SK-N-SH treated with all-trans-retinoic acid at 6 μM for 48 hours (cell line): ENCODE measurements at regions not wholly inside any gene's neighbourhood (a gene's known extent, or its start where the extent isn't known, plus 50 kb on each side); places are given as distances from the start of the nearest gene placed in this dataset.

Source experiments
- ATAC-seq: fragments of 200-7000 bp; cut with Tn5 transposase; 3 replicates; pipeline ENCODE4 v1.9.1; 2020; ENCODE audit warnings: mild to moderate bottlenecking, moderate library complexity
- ARNTL ChIP-seq: fragments of 450-650 bp; formaldehyde crosslinking; IDR thresholded peaks from 2 replicates; pipeline ENCODE4 v1.5.0; 2020; ENCODE audit warnings: low read depth, mild to moderate bottlenecking, moderate library complexity, borderline replicate concordance
- BACH2 ChIP-seq: fragments of 250-450 bp; sonication (Bioruptor Pico); IDR thresholded peaks from 2 replicates; pipeline ENCODE4 v1.9.0; 2021; ENCODE audit warnings: mild to moderate bottlenecking, borderline replicate concordance
- CREB5 ChIP-seq: fragments of 250-450 bp; sonication (Bioruptor Pico); IDR thresholded peaks from 2 replicates; pipeline ENCODE4 v1.5.1; 2020; ENCODE audit warnings: low read depth, mild to moderate bottlenecking, moderate library complexity
- CSDC2 ChIP-seq: fragments of 250-450 bp; sonication (Bioruptor Pico); IDR thresholded peaks from 2 replicates; pipeline ENCODE4 v1.5.0; 2020; ENCODE audit warnings: mild to moderate bottlenecking, moderate library complexity
- GLIS3 ChIP-seq: fragments of 250-450 bp; sonication (Bioruptor Pico); IDR thresholded peaks from 2 replicates; pipeline ENCODE4 v1.5.0; 2020; ENCODE audit warnings: mild to moderate bottlenecking, moderate library complexity
- ISL1 ChIP-seq: fragments of 250-450 bp; sonication (Bioruptor Pico); IDR thresholded peaks from 2 replicates; pipeline ENCODE4 v2.1.2; 2022; ENCODE audit warnings: mild to moderate bottlenecking, moderate library complexity
- OSR1 ChIP-seq: fragments of 250-450 bp; sonication (Bioruptor Pico); IDR thresholded peaks from 2 replicates; pipeline ENCODE4 v1.8.0; 2022; ENCODE audit warnings: moderate library complexity, mild to moderate bottlenecking, inconsistent platforms
- POU6F1 ChIP-seq: fragments of 250-450 bp; sonication (Bioruptor Pico); IDR thresholded peaks from 2 replicates; pipeline ENCODE4 v1.8.0; 2021; ENCODE audit warnings: low read depth, mild to moderate bottlenecking, moderate library complexity, borderline replicate concordance
- PPARA ChIP-seq: fragments of 250-450 bp; sonication (Bioruptor Pico); IDR thresholded peaks from 2 replicates; pipeline ENCODE4 v1.5.0; 2020; ENCODE audit warnings: mild to moderate bottlenecking, borderline replicate concordance
- RARB ChIP-seq: fragments of 250-450 bp; sonication (Bioruptor Pico); IDR thresholded peaks from 2 replicates; pipeline ENCODE4 v1.8.0; 2021; ENCODE audit warnings: mild to moderate bottlenecking, moderate library complexity
- SNAI2 ChIP-seq: fragments of 250-450 bp; sonication (Bioruptor Pico); IDR thresholded peaks from 2 replicates; pipeline ENCODE4 v1.5.0; 2020; ENCODE audit warnings: mild to moderate bottlenecking, moderate library complexity
- TCF4 ChIP-seq: fragments of 250-450 bp; sonication (Bioruptor Pico); IDR thresholded peaks from 2 replicates; pipeline ENCODE4 v1.8.0; 2021; ENCODE audit warnings: mild to moderate bottlenecking, moderate library complexity, borderline replicate concordance
- TOX ChIP-seq: fragments of 250-450 bp; sonication (Bioruptor Pico); IDR thresholded peaks from 2 replicates; pipeline ENCODE4 v1.8.0; 2021; ENCODE audit warnings: mild to moderate bottlenecking, moderate library complexity, borderline replicate concordance
- TSHZ2 ChIP-seq: fragments of 250-450 bp; sonication (Bioruptor Pico); IDR thresholded peaks from 2 replicates; pipeline ENCODE4 v1.5.0; 2020; ENCODE audit warnings: mild to moderate bottlenecking, moderate library complexity
- ZC3H10 ChIP-seq: fragments of 250-450 bp; sonication (Bioruptor Pico); IDR thresholded peaks from 2 replicates; pipeline ENCODE4 v1.5.1; 2021; ENCODE audit warnings: mild to moderate bottlenecking, moderate library complexity
- ZFP3 ChIP-seq: fragments of 250-450 bp; sonication (Bioruptor Pico); IDR thresholded peaks from 2 replicates; pipeline ENCODE4 v1.5.0; 2020; ENCODE audit warnings: mild to moderate bottlenecking, moderate library complexity
- ZFP30 ChIP-seq: fragments of 450-650 bp; formaldehyde crosslinking; IDR thresholded peaks from 2 replicates; pipeline ENCODE4 v1.5.0; 2022; ENCODE audit warnings: mild to moderate bottlenecking, moderate library complexity
- ZNF565 ChIP-seq: fragments of 450-650 bp; formaldehyde crosslinking; conservative IDR thresholded peaks from 2 replicates; pipeline ENCODE4 v1.5.0; 2020; ENCODE audit warnings: low read depth, mild to moderate bottlenecking, moderate library complexity
- ZNF70 ChIP-seq: fragments of 450-650 bp; formaldehyde crosslinking; IDR thresholded peaks from 2 replicates; pipeline ENCODE4 v1.5.0; 2020; ENCODE audit warnings: mild to moderate bottlenecking, moderate library complexity
- ZNF8 ChIP-seq: fragments of 450-650 bp; formaldehyde crosslinking; IDR thresholded peaks from 2 replicates; pipeline ENCODE4 v1.5.0; 2020; ENCODE audit warnings: mild to moderate bottlenecking, moderate library complexity
- TF ChIP-seq, protein P1 (sequence below): fragments of 250-450 bp; sonication (Bioruptor Pico); IDR thresholded peaks from 2 replicates; pipeline ENCODE4 v1.8.0; 2020; ENCODE audit warnings: mild to moderate bottlenecking, moderate library complexity, borderline replicate concordance

DNA sequence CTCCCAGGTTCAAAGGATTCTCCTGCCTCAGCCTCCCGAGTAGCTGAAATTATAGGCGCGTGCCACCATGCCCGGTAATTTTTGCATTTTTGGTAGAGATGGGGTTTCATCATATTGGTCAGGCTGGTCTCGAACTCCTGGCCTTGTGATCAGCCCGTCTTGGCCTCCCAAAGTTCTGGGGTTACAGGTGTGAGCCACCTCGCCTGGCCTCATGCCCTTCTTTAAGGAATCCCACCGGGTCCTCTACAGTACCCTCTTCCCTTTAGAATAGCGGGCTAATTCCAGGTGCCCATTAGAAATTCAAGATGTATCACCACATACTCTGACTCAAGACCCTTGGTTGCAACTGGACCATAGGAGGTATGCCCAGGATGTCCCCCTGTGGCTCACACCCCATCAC is 74.2 kb upstream of the ZNF536 start:
- ATAC-seq = no peak
- no peak for TF ChIP-seq ZC3H10 (CRISPR knock-in tag)
- TF ChIP-seq POU6F1 = no peak
- no peak for TF ChIP-seq RARB (CRISPR knock-in tag)
- TF ChIP-seq ISL1 (CRISPR knock-in tag) = no peak
- no peak for TF ChIP-seq CREB5 (CRISPR knock-in tag)
- TF ChIP-seq ARNTL = no peak
- no peak for TF ChIP-seq ZFP3
- TF ChIP-seq, protein P1, sequence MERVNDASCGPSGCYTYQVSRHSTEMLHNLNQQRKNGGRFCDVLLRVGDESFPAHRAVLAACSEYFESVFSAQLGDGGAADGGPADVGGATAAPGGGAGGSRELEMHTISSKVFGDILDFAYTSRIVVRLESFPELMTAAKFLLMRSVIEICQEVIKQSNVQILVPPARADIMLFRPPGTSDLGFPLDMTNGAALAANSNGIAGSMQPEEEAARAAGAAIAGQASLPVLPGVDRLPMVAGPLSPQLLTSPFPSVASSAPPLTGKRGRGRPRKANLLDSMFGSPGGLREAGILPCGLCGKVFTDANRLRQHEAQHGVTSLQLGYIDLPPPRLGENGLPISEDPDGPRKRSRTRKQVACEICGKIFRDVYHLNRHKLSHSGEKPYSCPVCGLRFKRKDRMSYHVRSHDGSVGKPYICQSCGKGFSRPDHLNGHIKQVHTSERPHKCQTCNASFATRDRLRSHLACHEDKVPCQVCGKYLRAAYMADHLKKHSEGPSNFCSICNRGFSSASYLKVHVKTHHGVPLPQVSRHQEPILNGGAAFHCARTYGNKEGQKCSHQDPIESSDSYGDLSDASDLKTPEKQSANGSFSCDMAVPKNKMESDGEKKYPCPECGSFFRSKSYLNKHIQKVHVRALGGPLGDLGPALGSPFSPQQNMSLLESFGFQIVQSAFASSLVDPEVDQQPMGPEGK (CRISPR knock-in tag) = no peak
- TF ChIP-seq, all 23 proteins: peak for 0

- TF ChIP-seq ZNF70 (CRISPR knock-in tag) (no peak), ZFP30 (no peak), ZFP3 (no peak), ISL1 (CRISPR knock-in tag) (no peak), ZC3H10 (CRISPR knock-in tag) (no peak), TOX (CRISPR knock-in tag) (no peak), TCF4 (no peak), SNAI2 (no peak), ZNF8 (no peak), RARB (CRISPR knock-in tag) (no peak), ARNTL (no peak), PPARA (CRISPR knock-in tag) (no peak), BACH2 (CRISPR knock-in tag) (no peak), CREB5 (CRISPR knock-in tag) (no peak), GLIS3 (CRISPR knock-in tag) (no peak), OSR1 (CRISPR knock-in tag) (no peak), CSDC2 (CRISPR knock-in tag) (no peak)
- TF ChIP-seq, protein P1 (CRISPR knock-in tag) = no peak
- ATAC-seq = no peak
Measured at GRCh38 chr19:30303131-30303654, 69.0 kb upstream of the ZNF536 start.

GRCh38 chr19:30304540-30304939 is 67.6 kb upstream of the ZNF536 start:
- ATAC-seq = no peak
- TF ChIP-seq CREB5 (CRISPR knock-in tag) (no peak), POU6F1 (no peak), ZNF565 (no peak), OSR1 (CRISPR knock-in tag) (no peak), ISL1 (CRISPR knock-in tag) (no peak), ARNTL (no peak), TSHZ2 (CRISPR knock-in tag) (no peak)
